Endothelial cell of umbilical vein (primary cell): ENCODE measurements at regions not wholly inside any gene's neighbourhood (a gene's known extent, or its start where the extent isn't known, plus 50 kb on each side); places are given as distances from the start of the nearest gene placed in this dataset.

Experiments
- CTCF ChIP-seq, 2 donors: IDR thresholded peaks; 1 replicate in 1 of 2; 2 replicates in 1 of 2; pipeline ENCODE4 v1.5.1; 2011; ENCODE audit warnings: low read length in 2 of 2, mild to moderate bottlenecking in 2 of 2, moderate library complexity in 2 of 2, control low read depth in 1 of 2, inconsistent platforms in 1 of 2, low read depth in 1 of 2; ENCODE audit not compliant: insufficient read depth in 1 of 2; ENCODE audit errors: extremely low read depth in 1 of 2
- EZH2 ChIP-seq: IDR thresholded peaks from 2 replicates; pipeline ENCODE4 v1.6.1; 2012; ENCODE audit warnings: borderline replicate concordance, low read depth, mild to moderate bottlenecking, moderate library complexity, low read length, inconsistent platforms; ENCODE audit not compliant: severe bottlenecking
- FOS ChIP-seq: IDR thresholded peaks from 2 replicates; pipeline ENCODE4 v1.6.1; 2011; ENCODE audit warnings: mild to moderate bottlenecking, low read length, moderate library complexity, borderline replicate concordance; ENCODE audit not compliant: insufficient read depth
- GATA2 ChIP-seq: IDR thresholded peaks from 2 replicates; pipeline ENCODE4 v1.7.0; 2011; ENCODE audit warnings: low read depth, mild to moderate bottlenecking, moderate library complexity, mixed read lengths, low read length; ENCODE audit not compliant: insufficient read length, insufficient read depth
- JUN ChIP-seq: IDR thresholded peaks from 2 replicates; pipeline ENCODE4 v1.6.1; 2011; ENCODE audit warnings: borderline replicate concordance, low read depth; ENCODE audit not compliant: insufficient read length, insufficient read depth
- MAX ChIP-seq: IDR thresholded peaks from 2 replicates; pipeline ENCODE4 v1.6.1; 2011; ENCODE audit not compliant: insufficient read depth, insufficient read length
- MYC ChIP-seq: IDR thresholded peaks from one replicate; pipeline ENCODE4 v1.6.1; 2011; ENCODE audit warnings: mild to moderate bottlenecking, low read depth, low read length
- POLR2A ChIP-seq: IDR thresholded peaks from 2 replicates; pipeline ENCODE4 v1.6.1; 2012; ENCODE audit warnings: low read depth, mild to moderate bottlenecking, control low read depth, low read length
- POLR2AphosphoS5 ChIP-seq: IDR thresholded peaks from 2 replicates; pipeline ENCODE4 v1.6.1; 2012; ENCODE audit warnings: low read depth, mild to moderate bottlenecking, control low read depth, low read length, moderate library complexity; ENCODE audit not compliant: insufficient read depth

- TF ChIP-seq CTCF (IDR thresholded peaks at IDR 0.05; ENCODE audit: extremely low read depth in 1 of 2, insufficient read depth in 1 of 2, low read depth in 1 of 2, low read length in 2 of 2): no peak
- no peak for TF ChIP-seq MYC
- no peak for TF ChIP-seq POLR2A
- no peak for TF ChIP-seq EZH2
- TF ChIP-seq POLR2AphosphoS5: no peak
- TF ChIP-seq JUN: no peak
- TF ChIP-seq FOS: no peak
- TF ChIP-seq MAX: no peak
- TF ChIP-seq GATA2: no peak
Measured at GRCh38 chr2:240308111-240308651, 127.3 kb upstream of the GPC1 start.
